Mesendoderm (in vitro differentiated cells): ENCODE measurements at regions not wholly inside any gene's neighbourhood (a gene's known extent, or its start where the extent isn't known, plus 50 kb on each side); places are given as distances from the start of the nearest gene placed in this dataset.
A peak's percentile ranks its signal among the peaks of the same experiment; 100 is the strongest.

Experiments used
- DNase-seq: peaks from one replicate; pipeline ENCODE4 v3.0.0; 2013
- H2AK5ac ChIP-seq: 2 replicates; pipeline ENCODE4 v1.6.1; 2013; ENCODE audit warnings: low read length, inconsistent platforms
- H2BK120ac ChIP-seq: 2 replicates; pipeline ENCODE4 v1.6.1; 2013; ENCODE audit warnings: low read depth, mild to moderate bottlenecking, low read length, moderate library complexity, mixed read lengths
- H2BK15ac ChIP-seq: replicated peaks from 2 replicates; pipeline ENCODE4 v1.6.1; 2013; ENCODE audit warnings: low read depth, mild to moderate bottlenecking, moderate library complexity
- H2BK5ac ChIP-seq: 2 replicates; pipeline ENCODE4 v1.6.1; 2013; ENCODE audit warnings: low read length, inconsistent platforms
- H3K18ac ChIP-seq: 2 replicates; pipeline ENCODE4 v1.6.1; 2013; ENCODE audit warnings: mild to moderate bottlenecking, low read length, mixed read lengths
- H3K23ac ChIP-seq: one replicate; pipeline ENCODE4 v1.6.1; 2013; ENCODE audit warnings: low read length
- H3K27ac ChIP-seq: 2 replicates; pipeline ENCODE4 v1.5.1; 2013; ENCODE audit warnings: low read depth, mild to moderate bottlenecking, inconsistent platforms, low read length, moderate library complexity
- H3K27me3 ChIP-seq: 2 replicates; pipeline ENCODE4 v1.6.1; 2013; ENCODE audit warnings: low read length, control low read depth, mild to moderate bottlenecking, inconsistent platforms; ENCODE audit not compliant: insufficient read depth, poor library complexity
- H3K36me3 ChIP-seq: 2 replicates; pipeline ENCODE4 v1.6.1; 2013; ENCODE audit warnings: low read length, inconsistent platforms; ENCODE audit not compliant: control insufficient read depth, insufficient read depth
- H3K4ac ChIP-seq: one replicate; pipeline ENCODE4 v1.6.1; 2013; ENCODE audit warnings: low read depth, mild to moderate bottlenecking, low read length, moderate library complexity
- H3K4me1 ChIP-seq: 2 replicates; pipeline ENCODE4 v1.6.1; 2013; ENCODE audit warnings: low read depth, low read length, inconsistent platforms; ENCODE audit not compliant: control insufficient read depth
- H3K4me2 ChIP-seq: 2 replicates; pipeline ENCODE4 v1.6.1; 2013; ENCODE audit warnings: low read length
- H3K4me3 ChIP-seq: 2 replicates; pipeline ENCODE4 v1.5.1; 2013; ENCODE audit warnings: mild to moderate bottlenecking, low read length
- H3K56ac ChIP-seq: one replicate; pipeline ENCODE4 v1.6.1; 2013; ENCODE audit warnings: low read length
- H3K79me1 ChIP-seq: 2 replicates; pipeline ENCODE4 v1.6.1; 2013; ENCODE audit warnings: low read length, inconsistent platforms
- H3K79me2 ChIP-seq: 2 replicates; pipeline ENCODE4 v1.6.1; 2013; ENCODE audit warnings: mild to moderate bottlenecking, low read length; ENCODE audit not compliant: control insufficient read depth, insufficient read depth
- H3K9ac ChIP-seq: 2 replicates; pipeline ENCODE4 v1.6.1; 2013; ENCODE audit warnings: low read length, inconsistent platforms
- H4K5ac ChIP-seq: one replicate; pipeline ENCODE4 v1.6.1; 2013; ENCODE audit warnings: low read length
- H4K8ac ChIP-seq: one replicate; pipeline ENCODE4 v1.6.1; 2013; ENCODE audit warnings: low read depth, mild to moderate bottlenecking, control low read depth, low read length, moderate library complexity
- WGBS: extraction: QIAGEN DNeasy Blood & Tissue Kit; methylation state at CpG from one replicate; pipeline ENCODE4 v1.1.7; 2013; ENCODE audit warnings: low lambda C conversion rate, missing lambda C conversion rate; ENCODE audit not compliant: insufficient coverage; ENCODE audit errors: extremely low coverage; 5-methylcytosine and 5-hydroxymethylcytosine counted together

DNA sequence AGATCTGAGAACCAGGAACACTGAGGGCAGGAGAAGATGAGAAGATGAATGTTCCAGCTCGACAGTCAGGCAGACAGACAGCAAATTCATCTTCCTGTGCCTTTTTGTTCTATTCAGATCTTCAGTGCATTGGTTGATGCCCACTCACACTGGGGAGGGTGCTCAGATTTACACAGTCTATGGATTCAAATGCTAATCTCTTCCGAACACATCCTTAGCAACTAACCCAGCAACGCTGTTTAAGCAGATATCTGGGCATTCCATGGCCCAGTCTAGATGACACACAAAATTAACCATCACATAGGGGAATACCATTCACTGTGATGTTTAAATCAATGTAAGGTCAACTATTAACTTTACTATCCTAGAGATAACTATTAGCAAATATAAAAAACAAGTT is 571.9 kb downstream of the NYAP2 start:
- no peak overlapping the region for H3K18ac ChIP-seq
- no peak for DNase-seq
- no peaks in the 10 kb centered on the region for H3K36me3 ChIP-seq
- no peak overlapping the region for H2BK120ac ChIP-seq
- H3K9ac ChIP-seq, result no peak overlapping the region
- H2BK5ac ChIP-seq, result no peak overlapping the region
- no peak overlapping the region for H3K27ac ChIP-seq
- H2AK5ac ChIP-seq, result no peak overlapping the region
- no peak overlapping the region for H3K4ac ChIP-seq
- no peaks in the 10 kb centered on the region for H3K79me1 ChIP-seq
- no peak overlapping the region for H3K23ac ChIP-seq
- no peak overlapping the region for H4K5ac ChIP-seq
- no peak overlapping the region for H3K4me2 ChIP-seq
- no peak overlapping the region for H3K56ac ChIP-seq
- H3K4me3 ChIP-seq, result no peak overlapping the region
- no peak overlapping the region for H4K8ac ChIP-seq
- H3K27me3 ChIP-seq, result no peaks in the 10 kb centered on the region
- no CpG with 5 or more reads among the region's 3 CpGs for WGBS
- no peaks in the 10 kb centered on the region for H3K4me1 ChIP-seq
- no peaks in the 10 kb centered on the region for H3K79me2 ChIP-seq
- no peak overlapping the region for H2BK15ac ChIP-seq

DNA sequence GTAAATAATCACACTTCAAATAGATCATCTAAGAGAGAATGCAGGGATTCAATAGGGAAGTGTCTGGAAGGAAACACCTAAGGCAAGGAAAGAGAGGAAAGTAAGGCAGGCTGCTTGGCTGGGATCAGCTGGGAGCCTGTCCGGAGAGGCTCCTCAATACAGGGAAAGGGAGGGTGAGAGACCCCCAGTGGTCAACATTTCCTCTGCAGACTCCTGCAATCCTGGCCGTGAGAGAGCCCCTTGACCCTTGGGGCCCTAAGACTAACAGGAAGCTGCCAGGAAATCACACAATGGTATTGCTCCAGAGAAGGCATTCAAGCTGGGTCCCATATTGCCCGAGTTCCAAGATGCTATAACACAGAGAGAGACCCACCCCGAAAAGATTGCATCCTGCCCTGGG is 549.4 kb downstream of the NYAP2 start:
- Histone ChIP-seq H3K4ac (no peak overlapping the region), H3K56ac (no peak overlapping the region), H4K5ac (no peak overlapping the region), H3K4me1 (no peaks in the 10 kb centered on the region), H3K4me3 (no peak overlapping the region), H3K79me1 (no peaks in the 10 kb centered on the region), H3K27me3 (no peaks in the 10 kb centered on the region), H2BK120ac (no peak overlapping the region), H2BK15ac (no peak overlapping the region), H4K8ac (no peak overlapping the region), H3K18ac (no peak overlapping the region), H2AK5ac (no peak overlapping the region), H2BK5ac (no peak overlapping the region), H3K9ac (no peak overlapping the region), H3K36me3 (no peaks in the 10 kb centered on the region), H3K23ac (no peak overlapping the region), H3K79me2 (no peaks in the 10 kb centered on the region), H3K27ac (no peak overlapping the region), H3K4me2 (no peak overlapping the region)
- peak; percentile 21 for DNase-seq
- no CpG with 5 or more reads among the region's 4 CpGs for WGBS

DNA sequence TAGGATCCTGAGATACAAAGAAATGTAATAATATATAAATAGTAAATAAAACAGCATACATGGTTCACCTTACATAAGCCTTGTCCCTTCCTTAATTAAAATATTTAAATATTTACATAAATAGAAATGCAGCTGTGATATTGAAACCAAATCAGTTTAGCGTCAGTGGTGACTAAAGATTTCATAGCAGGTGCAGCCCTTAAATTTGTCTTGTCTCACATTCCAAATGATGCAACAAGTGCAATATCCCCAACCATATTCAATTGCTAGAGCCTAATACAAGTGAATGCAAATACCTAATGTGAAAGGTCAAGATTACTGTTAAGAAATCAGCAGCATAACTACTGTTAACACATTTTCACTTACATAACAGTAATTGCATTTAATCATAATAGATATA is 539.5 kb downstream of the NYAP2 start:
- no peak overlapping the region for H3K56ac ChIP-seq
- H3K27ac ChIP-seq, result no peak overlapping the region
- H2BK120ac ChIP-seq, result no peak overlapping the region
- H3K36me3 ChIP-seq, result no peaks in the 10 kb centered on the region
- no peaks in the 10 kb centered on the region for H3K79me1 ChIP-seq
- no peaks in the 10 kb centered on the region for H3K4me1 ChIP-seq
- no peak overlapping the region for H3K9ac ChIP-seq
- no peak overlapping the region for H4K8ac ChIP-seq
- no peak overlapping the region for H2BK15ac ChIP-seq
- no peak overlapping the region for H2AK5ac ChIP-seq
- no peak overlapping the region for H3K23ac ChIP-seq
- H2BK5ac ChIP-seq, result no peak overlapping the region
- H3K18ac ChIP-seq, result no peak overlapping the region
- H4K5ac ChIP-seq, result no peak overlapping the region
- H3K27me3 ChIP-seq, result no peaks in the 10 kb centered on the region
- no peak overlapping the region for H3K4ac ChIP-seq
- no CpG with 5 or more reads among the region's 1 CpG for whole genome bisulfite sequencing
- no peak overlapping the region for H3K4me2 ChIP-seq
- no peak overlapping the region for H3K4me3 ChIP-seq
- no peaks in the 10 kb centered on the region for H3K79me2 ChIP-seq
- DNase-seq, result no peak

DNA sequence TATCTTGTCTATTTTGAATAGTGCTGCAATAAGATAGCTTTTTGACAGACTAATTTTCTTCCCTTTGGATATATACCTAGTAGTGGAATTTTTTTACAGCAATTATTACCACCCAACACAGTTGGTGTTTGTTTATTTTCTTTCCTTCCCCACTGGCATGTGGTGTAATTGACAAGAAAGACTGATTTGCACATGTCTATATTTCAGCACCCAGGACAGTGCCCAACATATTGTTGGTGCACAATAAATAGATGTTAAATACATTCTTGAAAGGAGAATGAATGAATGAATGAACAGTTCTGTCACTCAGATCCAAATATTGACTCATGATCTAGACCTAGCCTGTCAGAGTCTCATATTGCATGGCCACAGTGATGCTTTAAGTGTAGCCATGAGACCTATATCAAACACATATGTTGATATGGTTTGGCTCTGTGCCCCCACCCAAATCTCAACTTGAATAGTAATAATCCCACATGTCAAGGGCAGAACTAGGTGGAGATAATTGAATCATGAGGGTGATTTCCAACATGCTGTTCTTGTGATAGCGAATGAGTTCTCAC is 538.2 kb downstream of the NYAP2 start:
- H3K4me3 ChIP-seq, result no peak overlapping the region
- WGBS, result no CpG with 5 or more reads among the region's 1 CpG
- H3K9ac ChIP-seq, result no peak overlapping the region
- H3K79me1 ChIP-seq, result no peaks in the 10 kb centered on the region
- H3K79me2 ChIP-seq, result no peaks in the 10 kb centered on the region
- H3K4ac ChIP-seq, result no peak overlapping the region
- no peaks in the 10 kb centered on the region for H3K4me1 ChIP-seq
- no peak overlapping the region for H3K27ac ChIP-seq
- DNase-seq, result peak; percentile 2
- H2AK5ac ChIP-seq, result no peak overlapping the region
- no peak overlapping the region for H4K8ac ChIP-seq
- H2BK15ac ChIP-seq, result no peak overlapping the region
- no peak overlapping the region for H3K18ac ChIP-seq
- no peak overlapping the region for H3K23ac ChIP-seq
- no peak overlapping the region for H2BK5ac ChIP-seq
- no peak overlapping the region for H2BK120ac ChIP-seq
- no peak overlapping the region for H3K4me2 ChIP-seq
- H3K56ac ChIP-seq, result no peak overlapping the region
- H3K36me3 ChIP-seq, result no peaks in the 10 kb centered on the region
- no peak overlapping the region for H4K5ac ChIP-seq
- H3K27me3 ChIP-seq, result no peaks in the 10 kb centered on the region

DNA sequence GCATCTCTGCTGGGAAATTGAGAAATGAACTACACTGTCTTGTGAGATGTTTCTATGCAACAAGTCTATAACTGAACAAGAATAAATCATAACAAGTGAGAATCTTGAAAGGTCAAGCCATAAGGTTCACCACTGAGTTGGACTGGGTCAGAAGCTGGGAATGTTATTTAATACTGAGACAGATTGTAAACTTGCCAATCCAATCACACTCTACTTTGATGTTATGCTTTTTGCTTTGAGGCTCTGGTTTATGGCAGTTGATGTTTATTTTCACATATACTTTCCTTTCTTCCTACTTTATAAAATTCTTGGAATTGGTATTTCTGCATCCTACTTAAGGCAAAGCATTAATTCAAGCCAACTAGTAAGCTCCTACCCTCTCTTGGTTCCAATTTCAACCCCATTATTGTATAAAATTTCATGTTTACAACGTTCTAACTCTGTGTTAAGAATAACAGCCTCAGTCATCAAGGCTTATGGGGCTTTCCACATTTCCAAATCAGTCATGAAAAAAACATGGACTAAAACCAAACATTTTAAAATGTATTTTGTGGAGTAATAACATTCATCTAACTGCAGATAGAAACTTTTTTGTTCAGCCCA is 533.4 kb downstream of the NYAP2 start:
- Histone ChIP-seq H3K4me1 (no peaks in the 10 kb centered on the region), H3K4ac (no peak overlapping the region), H2AK5ac (no peak overlapping the region), H4K5ac (no peak overlapping the region), H3K56ac (no peak overlapping the region), H2BK15ac (no peak overlapping the region), H3K4me2 (no peak overlapping the region), H3K27me3 (no peaks in the 10 kb centered on the region), H3K4me3 (no peak overlapping the region), H3K23ac (no peak overlapping the region), H3K79me2 (no peaks in the 10 kb centered on the region), H3K79me1 (no peaks in the 10 kb centered on the region), H3K18ac (no peak overlapping the region), H4K8ac (no peak overlapping the region), H3K9ac (no peak overlapping the region), H2BK120ac (no peak overlapping the region), H3K36me3 (no peaks in the 10 kb centered on the region), H2BK5ac (no peak overlapping the region), H3K27ac (no peak overlapping the region)
- no CpG with 5 or more reads among the region's 1 CpG for WGBS
- no peak for DNase-seq

DNA sequence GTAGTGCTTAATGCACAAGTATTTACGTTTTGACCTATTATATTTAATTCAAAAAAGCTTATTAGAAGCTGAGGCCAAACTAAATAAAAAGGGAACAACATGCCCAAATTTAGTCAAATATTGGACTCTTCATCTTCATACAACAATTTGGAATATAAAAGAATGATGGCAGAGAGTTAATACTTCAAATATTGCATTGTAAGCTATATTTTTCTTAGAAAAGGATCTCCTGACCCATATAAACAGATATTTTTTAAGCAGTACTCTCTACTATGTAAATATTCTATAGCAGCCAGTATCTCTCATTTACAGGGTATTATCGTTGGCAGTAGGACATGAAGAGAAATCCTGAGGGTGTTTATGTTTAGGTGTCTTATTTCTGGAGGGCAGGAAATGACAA is 531.2 kb downstream of the NYAP2 start:
- no CpG with 5 or more reads among the region's 2 CpGs for WGBS
- no peak overlapping the region for H4K8ac ChIP-seq
- no peak overlapping the region for H3K27ac ChIP-seq
- no peak overlapping the region for H3K4me2 ChIP-seq
- no peak overlapping the region for H2BK5ac ChIP-seq
- H3K4ac ChIP-seq, result no peak overlapping the region
- H3K56ac ChIP-seq, result no peak overlapping the region
- H3K36me3 ChIP-seq, result no peaks in the 10 kb centered on the region
- no peak overlapping the region for H2AK5ac ChIP-seq
- H3K79me1 ChIP-seq, result no peaks in the 10 kb centered on the region
- no peaks in the 10 kb centered on the region for H3K4me1 ChIP-seq
- H3K9ac ChIP-seq, result no peak overlapping the region
- DNase-seq, result no peak
- H3K79me2 ChIP-seq, result no peaks in the 10 kb centered on the region
- no peak overlapping the region for H2BK120ac ChIP-seq
- H3K23ac ChIP-seq, result no peak overlapping the region
- H3K4me3 ChIP-seq, result no peak overlapping the region
- H3K27me3 ChIP-seq, result no peaks in the 10 kb centered on the region
- H4K5ac ChIP-seq, result no peak overlapping the region
- H3K18ac ChIP-seq, result no peak overlapping the region
- H2BK15ac ChIP-seq, result no peak overlapping the region
